GM20000 (cell line): ENCODE measurements at regions not wholly inside any gene's neighbourhood (a gene's known extent, or its start where the extent isn't known, plus 50 kb on each side); places are given as distances from the start of the nearest gene placed in this dataset.

Source experiments
- DNase-seq: peaks from one replicate; pipeline ENCODE4 v3.0.0; 2012; ENCODE audit warnings: low spot score
- TF ChIP-seq, protein P1 (sequence below): IDR thresholded peaks from 2 replicates; pipeline ENCODE4 v1.5.1; 2012; ENCODE audit warnings: mild to moderate bottlenecking, control low read depth; ENCODE audit errors: extremely low read depth, missing control alignments

DNA sequence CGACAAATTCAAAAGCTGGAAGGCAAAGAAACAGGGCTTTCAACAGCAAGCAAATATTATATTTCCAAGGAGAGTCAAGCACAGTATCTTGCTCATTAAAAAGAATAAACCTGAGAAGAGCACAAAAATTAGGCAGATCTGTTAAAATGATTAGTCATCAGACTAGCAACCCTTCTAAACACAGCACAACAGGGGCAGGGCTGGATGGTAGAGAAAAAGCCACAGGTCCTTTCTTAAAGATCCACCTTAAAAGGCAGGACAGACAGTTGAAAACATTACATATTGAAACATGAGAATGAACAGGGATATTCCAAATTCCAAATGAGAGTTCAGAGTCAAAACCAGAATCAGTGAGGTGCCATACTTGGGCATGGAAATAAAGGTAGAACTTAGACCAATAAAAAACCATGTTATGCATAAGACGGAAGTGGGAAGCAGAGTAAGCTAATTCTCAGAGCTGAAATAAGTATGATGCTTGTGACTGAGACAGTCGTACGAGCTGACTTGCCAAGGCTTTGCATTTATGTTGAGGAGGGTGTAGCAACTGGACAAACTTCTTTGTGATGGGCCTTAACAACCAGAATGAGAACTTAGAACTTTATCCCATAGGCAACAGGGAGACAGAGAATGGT is 126.9 kb upstream of the FAM9B start:
- TF ChIP-seq, protein P1, sequence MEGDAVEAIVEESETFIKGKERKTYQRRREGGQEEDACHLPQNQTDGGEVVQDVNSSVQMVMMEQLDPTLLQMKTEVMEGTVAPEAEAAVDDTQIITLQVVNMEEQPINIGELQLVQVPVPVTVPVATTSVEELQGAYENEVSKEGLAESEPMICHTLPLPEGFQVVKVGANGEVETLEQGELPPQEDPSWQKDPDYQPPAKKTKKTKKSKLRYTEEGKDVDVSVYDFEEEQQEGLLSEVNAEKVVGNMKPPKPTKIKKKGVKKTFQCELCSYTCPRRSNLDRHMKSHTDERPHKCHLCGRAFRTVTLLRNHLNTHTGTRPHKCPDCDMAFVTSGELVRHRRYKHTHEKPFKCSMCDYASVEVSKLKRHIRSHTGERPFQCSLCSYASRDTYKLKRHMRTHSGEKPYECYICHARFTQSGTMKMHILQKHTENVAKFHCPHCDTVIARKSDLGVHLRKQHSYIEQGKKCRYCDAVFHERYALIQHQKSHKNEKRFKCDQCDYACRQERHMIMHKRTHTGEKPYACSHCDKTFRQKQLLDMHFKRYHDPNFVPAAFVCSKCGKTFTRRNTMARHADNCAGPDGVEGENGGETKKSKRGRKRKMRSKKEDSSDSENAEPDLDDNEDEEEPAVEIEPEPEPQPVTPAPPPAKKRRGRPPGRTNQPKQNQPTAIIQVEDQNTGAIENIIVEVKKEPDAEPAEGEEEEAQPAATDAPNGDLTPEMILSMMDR, result no peak
- no peak for DNase-seq

DNA sequence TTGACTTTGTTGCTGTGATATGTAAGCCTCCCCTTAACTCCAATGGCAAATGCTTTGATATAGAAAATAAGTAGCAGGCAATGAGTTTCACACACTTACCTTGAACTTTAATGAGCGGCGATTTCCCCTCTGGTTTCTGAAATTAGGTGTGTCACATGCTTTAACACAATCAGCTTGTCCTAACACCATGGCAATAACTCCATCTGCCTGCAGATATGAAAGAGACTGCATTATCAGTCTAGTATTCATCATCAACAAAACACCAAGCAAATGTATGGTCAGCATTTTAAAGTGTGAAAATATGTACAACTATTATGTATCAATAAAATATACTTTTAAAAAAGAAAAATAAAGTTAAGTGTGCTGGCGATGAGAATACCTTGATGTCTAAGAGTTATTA is 128.8 kb upstream of the FAM9B start:
- TF ChIP-seq, protein P1, result no peak
- no peak for DNase-seq

DNA sequence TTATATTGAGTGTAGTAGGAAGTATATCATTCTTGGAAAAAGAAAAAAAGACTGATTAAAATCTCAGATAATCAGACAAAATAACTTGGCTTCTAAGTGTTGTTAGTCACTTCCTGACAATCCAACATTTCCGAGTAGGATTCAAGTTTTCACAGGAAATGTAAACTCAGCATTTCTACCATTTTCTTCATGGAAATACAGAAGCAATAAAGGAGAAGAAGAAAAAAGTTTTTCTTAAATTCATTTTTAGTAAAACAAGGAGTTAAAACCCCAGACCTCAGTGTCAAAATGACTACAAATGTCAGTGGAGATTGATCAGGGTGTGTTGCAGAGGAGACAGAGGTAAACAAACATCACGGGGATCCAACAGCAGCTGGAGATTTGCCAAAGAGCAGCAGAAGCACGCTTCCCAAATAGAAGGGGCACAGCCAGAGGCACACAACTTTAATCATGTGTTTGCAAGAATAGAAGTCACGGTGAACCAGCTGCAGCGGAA is 129.3 kb upstream of the FAM9B start:
- no peak for DNase-seq
- TF ChIP-seq, protein P1, result no peak

DNA sequence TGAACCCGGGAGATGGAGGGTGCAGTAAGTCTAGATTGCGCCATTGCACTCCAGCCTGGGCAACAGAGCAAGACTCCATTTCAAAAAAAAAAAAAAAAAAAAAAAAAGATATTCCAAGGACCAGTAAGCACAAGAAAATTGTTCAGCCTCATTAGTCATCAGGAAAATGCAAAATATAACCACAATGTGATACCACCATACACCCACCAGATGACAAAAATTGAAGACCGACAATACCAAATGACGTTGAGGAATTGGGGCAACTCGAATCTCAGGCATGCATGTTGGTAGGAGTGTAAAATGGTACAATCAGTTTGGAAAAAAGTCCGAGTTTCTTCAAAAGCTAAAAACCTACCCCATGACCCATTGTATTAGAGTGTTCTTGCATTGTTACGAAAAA is 130.2 kb upstream of the FAM9B start:
- DNase-seq, result no peak
- TF ChIP-seq, protein P1, result no peak

DNA sequence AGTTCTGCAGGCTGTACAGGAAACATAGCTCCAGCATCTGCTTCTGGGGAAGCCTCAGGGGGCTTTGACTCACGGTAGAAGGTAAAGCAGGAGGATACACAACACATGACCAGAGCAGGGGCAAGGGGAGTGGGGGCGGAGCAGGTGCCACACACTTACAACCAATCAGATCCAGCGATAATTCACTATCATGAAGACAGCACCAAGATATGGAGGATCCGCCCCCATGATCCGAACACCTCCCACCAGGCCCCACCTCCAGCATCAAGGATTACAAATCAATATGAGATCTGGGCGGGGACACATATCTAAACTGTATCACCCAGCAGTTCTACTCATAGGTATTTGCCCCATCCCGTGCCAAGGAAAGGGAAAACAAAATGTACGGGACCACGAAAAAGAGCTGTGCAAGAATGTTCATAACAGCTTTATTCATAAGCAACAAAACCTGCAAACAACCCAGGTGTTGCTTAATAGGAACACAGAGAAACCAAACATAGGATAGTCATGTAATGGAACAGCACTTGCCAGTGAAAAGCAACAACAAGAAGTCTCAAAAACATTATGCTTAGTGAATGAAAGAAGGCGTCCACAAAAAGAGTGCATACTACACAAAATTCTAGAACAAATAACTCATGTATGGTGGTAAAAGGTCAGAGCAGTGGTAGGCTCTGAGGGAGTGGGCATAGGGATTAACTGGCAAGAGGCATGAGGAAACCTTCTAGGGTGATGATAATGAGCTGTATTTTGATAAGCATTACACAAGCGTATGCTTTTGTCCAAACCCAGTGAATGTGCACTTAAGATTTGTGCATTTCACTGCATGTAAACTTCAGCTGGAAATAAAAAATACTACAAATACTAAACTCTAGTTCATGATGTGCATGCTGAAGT is 130.9 kb upstream of the FAM9B start:
- no peak for DNase-seq
- TF ChIP-seq, protein P1, result no peak

DNA sequence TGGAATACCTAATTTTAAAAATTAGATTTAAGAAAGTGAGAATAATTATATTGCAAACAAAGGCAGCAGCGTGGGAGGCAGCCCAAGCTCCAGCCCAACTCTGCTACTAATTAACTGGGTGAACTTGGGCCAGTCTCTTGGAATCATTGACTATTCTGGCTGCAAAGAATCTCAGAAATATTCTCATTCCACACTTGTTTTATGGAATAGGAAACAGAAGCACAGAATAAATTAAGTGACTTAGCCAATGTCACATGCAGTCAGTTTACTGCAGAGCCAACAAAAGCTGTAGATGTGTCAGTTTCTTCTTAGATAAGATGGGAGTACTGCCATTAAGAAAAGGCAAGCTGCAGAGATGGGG is 132.6 kb upstream of the FAM9B start:
- no peak for DNase-seq
- TF ChIP-seq, protein P1, result no peak

DNA sequence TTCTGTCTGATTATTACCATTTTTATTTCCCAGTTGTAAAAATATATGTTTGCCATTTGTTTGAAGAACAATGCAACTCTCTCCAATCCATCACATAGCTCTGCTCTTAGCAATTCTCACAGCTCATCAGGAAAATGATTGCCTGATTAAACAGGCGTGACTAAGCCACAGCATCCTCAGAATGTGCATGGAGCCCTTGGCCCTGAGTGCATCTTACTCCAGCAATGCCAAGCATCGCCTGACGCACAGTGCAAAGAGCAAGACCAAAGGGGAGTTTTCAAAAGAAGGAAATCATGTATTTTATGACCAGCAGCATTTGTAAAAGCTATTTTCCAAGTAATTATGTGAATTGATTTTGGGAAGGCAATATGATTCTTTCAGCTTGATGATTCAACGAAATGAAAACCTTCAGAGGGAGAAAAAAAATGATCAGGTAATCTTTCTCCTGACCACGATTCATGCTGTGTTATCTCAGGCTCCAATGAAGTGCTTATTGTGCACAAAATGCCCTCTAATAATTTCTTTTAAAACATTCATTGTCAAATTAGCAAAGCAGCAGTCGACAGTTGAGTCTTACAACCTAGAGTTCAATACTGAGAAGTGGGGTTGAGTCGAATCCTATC is 138.0 kb upstream of the FAM9B start:
- no peak for DNase-seq

More for the DNA sequence above, 138.0 kb upstream of the FAM9B start:
- TF ChIP-seq, protein P1, result no peak
